ENCODE measurements at regions not wholly inside any gene's neighbourhood (a gene's known extent, or its start where the extent isn't known, plus 50 kb on each side); places are given as distances from the start of the nearest gene placed in this dataset.

DNA sequence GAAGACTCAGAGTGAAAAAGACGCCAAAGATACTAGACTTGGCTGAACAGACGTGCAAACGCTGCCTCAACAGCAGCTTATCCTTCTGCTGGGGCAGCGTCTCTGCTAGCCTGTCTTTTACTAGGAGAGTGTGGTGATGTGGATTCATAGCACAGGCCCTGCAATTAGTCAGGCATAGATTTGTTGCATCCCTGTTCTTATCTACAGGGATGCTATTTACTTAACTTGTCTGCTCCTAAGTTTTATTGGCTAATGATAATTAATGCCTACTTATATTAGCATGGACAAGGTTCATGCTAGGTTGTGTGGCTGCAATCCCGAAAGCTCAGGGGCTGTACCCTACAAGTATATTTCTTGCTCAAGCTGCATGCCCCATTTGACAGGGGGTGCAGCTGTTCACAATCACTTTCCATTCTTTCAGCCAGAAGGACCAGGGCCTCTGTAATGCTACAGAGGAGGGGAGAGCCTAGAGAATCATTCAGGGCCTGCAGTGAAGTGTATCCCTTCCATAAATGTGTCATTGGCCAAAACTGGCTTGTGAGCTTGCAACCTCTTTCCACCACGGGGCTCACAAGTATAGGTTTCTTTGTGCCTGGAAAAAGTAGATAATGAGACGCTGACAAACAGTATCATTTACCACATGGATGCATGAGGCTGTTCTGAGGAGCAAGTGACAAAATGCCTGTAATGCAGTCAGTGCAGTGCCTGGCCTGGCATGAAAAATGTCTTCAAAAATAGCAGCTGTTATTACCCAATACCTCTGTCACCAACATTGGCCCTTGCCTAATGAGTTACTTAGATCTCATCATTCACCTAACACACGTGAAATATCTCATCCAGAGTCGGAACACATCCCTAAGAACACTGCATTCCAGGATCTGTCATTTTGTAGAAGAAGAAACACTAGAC lies 685.8 kb upstream of the API5 start:
- no peak for DNase-seq

DNA sequence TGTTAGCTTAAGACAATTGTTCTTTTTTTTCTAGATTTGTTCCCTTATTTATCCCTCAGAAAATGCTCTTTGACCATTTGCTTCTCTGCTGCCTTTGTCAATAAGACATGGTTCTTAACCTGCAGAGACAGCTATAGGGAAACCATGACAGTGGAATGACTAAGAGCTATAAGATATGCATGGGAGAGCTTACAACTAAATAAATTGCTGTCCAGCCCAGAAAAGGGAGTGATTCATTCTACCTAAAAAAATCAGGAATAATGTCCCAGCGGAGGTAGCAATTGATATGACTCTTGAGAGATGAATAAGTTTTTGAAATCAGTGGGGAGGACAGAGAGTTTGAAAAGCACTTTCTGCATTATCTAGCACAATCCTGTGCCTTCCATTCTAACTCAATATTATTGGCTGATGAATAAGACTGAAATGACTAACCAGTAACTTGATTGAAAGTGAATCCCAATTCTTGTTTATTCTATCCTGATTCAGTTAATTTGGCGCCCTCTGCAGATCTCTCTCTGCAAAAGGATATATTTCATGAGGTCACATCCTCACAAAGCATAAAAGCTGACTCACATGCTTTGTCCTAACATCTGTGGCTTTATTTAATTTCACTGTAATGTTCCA lies 680.5 kb upstream of the API5 start:
- DNase-seq: peak; percentile 93

DNA sequence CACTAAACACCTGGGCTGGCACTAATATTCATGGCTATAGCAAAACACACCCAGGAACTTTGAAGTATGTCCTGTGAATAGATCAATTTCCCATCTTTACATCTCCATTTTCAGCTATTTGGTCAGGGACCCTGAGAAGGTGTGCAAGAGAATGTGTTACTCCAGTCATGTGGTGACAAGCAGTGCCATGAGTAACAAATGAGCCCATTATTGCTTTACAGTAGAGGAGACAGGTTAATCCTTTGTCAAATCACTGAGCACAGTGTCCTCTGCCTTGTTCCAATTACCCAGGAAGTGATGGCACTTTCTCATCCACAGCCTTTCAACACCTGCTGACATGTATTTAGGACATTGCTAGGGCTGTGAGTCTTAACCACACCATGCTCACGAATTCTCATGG lies 664.8 kb upstream of the API5 start:
- no peak for DNase-seq

DNA sequence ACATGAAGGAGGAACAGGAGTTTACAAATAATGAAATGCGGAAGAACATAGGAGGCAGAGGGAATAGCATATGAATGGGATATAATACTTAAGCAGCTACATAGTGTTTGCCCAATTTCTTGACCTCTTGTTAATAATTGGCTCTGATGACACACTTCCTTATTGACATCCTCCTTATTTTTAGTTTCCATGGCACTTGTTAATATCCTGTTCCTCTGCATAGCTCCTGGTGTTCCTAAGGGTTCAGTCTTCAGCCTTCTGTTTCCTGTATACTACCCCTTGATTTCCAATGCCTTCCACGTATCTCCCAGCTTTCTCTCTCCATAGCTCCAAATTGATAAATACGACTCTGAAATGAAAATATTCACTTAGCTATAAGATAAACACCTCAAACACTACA lies 663.8 kb upstream of the API5 start:
- DNase-seq: no peak

DNA sequence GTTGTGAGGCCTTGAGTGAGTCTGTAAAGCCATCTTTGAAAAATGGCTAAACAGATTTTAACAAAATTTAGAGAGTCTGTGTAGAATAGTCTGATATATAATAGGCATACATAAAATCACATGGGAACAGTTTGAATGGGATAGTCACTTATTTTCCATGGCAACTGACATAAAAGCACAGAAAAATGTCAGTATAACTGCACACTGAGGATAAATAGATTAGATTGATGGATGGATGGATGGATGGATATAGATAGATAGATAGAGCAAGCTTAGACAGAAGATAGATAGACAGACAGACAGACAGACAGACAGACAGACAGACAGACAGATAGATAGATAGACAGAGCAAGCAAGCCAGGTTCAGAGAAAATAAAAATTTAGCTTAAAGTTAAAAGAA lies 660.2 kb upstream of the API5 start:
- no peak for DNase-seq

DNA sequence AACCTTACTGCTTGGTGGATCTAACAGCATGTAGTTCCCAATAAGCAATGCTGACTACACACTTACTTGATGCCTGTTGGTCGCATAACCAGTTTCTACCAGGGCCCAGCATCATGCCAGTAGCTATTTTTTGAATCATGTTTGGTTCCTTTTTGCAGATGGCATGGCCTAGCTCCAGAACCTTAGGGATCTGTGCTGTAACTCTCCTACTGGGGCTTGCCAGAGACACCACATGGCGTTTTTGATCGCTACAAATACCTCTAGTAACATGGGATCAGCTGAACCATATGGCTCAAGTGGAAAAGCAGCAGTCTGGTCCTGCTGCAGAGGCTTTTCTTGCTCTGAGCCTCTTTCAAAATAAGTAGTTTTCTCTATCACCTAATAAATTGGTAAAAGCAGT lies 654.6 kb upstream of the API5 start:
- peak; percentile 81 for DNase-seq

DNA sequence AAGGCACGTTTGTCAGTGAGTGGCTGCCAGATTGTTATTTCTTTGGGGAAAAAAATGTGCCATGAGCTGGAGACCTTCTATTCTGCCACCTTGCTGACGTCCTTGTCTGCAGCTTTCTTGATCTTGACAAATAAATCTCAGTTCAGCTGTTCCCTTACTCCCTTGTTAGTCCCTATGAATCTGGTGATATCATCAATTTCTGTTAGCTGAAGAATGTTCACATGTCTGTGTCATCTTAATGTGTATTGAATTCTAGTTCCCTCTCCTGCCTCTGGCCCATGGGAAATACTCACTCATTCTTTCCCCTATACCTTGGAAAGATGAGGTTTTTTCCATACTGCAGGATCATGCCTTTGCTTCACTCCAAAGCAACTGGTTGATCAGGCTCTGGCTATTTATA lies 649.9 kb upstream of the API5 start:
- no peak for DNase-seq

DNA sequence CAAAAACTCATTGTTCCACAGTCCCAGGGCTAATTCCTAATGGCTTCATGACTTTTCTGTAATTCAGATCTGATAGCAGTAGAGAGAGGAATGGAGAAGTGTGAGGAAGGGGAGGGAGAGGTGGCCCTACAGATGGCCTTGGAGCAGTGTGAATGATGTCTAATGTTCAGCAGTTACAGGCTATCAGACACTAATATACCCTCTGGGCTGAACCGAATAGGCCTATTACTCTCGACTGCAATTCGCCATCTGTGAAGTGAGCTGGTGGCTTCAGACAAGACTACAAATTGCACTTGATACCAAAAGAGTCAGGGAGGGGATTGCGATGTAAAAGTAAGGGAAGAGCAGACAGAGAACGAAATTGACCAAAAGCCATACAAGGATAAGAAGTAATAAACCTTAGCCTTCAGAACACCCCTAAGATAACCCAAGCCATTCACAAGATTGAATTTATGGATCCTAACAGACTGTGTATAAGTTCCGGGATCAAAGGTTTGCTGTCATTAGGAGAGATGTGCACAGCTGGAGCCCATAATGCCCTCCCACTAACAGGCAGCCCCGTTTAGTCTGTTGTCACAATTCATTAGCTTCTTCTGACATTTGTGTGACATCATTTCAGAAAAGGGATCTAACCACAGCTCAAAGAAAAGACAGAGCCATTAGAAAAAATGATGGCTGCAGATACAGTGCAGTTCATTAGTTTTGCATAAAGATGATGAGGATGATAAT lies 642.4 kb upstream of the API5 start:
- DNase-seq: no peak

DNA sequence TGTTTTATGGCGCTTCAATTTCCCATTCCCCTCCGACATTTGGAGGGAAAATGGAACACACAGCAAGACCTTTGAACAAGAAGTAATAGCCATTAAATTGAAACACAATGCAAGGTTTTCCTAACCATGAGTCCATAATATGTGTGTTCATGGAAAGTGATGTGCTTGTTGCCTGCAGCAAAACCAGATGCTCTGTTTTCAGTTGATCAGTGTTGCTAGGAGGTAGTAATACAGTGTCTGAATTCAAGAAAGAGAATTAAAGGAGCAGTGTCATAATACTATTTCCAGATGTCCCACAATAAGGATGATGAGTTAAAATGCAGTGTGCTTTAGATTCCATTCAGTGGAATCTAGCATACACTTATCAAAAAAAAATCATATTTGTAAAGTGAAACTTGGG lies 637.4 kb upstream of the API5 start:
- DNase-seq: no peak

DNA sequence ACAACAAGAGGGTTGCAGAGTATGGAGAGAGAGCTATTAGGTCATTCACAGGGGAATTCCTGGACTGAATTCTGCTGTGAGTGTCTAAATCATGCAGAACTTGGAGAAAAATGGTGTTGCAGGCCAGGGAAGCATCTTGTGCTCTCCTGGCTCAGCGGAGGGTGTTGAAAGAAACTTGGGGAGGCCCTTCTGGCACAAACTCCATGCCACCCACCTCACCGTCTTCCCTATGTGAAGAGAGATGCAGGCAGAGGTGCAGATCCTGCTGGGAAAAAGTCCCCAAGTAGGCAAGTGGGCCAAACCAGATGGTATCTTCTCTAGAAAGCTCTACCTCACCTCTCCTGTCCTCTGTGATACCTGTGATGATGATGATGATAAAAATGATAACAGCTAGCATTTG lies 604.3 kb upstream of the API5 start:
- DNase-seq: no peak

DNA sequence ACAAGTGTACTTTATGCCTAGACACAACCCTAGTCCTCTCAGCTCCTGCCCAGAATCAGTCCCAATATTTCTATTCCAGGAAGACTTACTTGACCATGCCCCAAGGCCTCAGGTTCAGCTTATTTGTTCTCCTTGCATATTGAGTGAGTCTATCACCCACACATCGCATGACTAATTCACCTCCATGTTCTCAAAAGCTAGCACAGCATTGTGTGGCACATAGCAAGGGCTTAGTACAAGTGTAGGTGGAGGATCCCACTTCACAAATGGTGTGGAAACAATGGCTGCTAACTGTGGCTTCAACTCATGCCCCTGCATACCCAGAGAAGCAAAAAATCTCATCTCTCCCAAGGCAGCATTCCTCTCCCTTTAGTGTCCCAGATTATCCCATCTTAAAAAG lies 602.6 kb upstream of the API5 start:
- DNase-seq: no peak

DNA sequence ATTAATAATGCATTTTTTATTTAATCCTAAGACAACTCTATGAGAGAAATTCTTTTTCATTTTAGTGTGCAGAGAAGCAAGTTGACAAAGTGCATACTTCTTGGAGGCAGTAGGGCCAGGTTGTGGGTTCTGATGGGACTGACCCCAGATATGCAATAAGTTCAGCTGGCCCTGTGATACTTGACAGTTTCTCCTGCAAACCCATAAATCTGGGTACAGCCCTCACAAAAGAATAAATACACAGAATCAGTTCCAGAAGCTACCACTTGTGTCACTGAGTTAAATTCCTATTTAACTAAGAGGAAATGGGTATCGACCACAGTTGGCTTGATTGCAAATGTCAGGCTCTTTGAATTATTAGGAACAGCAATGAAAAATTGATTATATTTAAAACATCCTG lies 598.5 kb upstream of the API5 start:
- no peak for DNase-seq

DNA sequence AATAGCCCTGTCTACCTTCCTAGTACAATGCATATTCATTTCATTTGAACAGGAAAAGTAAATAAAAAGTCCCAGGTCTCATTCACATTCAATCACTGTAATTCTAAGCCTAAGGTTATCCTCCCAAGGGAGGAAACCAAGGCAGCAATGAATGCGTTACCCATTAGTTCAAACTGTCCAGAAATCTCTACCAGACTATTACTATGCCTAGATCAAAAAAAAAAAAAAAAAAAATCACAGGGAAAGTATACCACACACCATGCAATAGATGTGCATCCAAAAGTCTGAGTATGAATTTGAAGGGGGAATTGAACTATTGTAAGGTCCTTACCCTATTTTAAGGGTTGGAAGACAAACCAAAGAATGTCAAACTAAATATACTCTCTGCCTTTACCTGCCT lies 598.0 kb upstream of the API5 start:
- no peak for DNase-seq

DNA sequence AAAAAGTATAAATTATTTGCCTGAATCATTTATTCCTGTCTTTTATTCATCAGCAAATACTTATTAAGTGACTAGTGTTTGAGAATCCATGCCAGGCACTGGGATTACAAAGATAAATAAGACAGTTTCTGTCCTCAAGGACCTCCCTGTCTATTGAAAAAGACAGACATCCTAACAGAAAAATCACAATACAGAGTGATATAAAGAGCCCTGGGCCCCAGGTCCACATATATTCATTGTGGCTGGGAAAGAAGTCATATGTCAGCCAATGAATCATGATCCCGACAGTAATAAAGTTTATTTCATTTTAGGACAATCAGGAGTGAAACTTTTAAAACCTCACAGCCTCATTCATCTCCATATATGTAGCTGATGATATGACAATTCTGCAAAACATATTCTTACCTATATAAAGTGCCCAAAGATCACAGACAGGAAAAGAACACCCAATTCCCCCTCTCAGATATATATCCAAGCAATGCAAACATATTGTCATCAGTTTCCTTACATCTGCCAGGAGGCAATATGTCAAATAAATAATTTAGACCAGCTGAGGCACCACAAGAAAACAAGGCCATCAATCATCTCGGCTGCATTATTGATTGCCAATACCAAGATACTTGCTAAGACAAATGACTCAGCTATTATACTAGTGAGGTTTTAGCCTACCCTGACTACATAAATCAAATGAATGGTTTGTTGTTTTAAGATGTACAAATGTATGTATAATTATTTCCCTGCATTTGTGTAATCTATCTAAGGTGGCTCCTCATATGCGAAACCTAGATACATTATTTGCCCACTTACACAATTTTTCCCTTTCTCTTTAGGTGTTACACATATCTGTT lies 590.9 kb upstream of the API5 start:
- DNase-seq: no peak

DNA sequence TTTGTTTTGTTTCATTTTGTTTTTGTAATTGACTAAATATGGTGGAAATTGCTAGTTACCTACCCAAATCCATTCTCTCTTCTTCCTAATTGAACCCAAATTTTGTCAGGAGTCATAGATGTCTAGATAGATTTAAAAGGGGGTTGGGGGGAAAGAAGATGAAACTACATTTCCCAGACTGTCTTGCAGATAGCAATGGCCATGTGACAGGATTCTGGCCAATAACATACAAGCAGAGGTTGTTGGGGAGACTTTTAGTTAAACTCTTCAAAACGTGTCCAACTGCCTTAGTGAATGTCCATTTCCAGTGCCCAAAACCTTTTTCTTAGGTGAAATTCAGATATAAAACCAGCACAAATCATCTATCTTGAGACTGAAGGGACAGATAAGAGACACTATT lies 583.9 kb upstream of the API5 start:
- DNase-seq: no peak

DNA sequence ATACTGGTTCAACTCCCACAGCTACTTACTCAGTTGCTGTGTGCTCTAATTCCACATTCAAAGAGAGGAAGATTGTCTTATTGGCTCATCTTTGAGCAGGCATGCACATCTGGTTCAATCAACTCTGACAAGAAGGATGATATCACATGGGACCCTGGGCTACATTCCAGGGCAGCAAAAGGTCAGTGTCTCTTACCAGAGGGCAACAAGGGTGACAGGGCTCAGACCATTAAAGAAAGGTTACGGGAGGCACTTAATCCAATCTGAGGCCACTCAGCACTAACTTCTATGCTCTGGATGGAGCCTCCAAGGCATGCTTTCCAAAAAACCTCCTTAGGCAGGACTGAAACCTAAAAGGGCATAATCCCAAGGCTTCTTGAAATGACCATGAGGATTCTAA lies 549.4 kb upstream of the API5 start:
- no peak for DNase-seq

DNA sequence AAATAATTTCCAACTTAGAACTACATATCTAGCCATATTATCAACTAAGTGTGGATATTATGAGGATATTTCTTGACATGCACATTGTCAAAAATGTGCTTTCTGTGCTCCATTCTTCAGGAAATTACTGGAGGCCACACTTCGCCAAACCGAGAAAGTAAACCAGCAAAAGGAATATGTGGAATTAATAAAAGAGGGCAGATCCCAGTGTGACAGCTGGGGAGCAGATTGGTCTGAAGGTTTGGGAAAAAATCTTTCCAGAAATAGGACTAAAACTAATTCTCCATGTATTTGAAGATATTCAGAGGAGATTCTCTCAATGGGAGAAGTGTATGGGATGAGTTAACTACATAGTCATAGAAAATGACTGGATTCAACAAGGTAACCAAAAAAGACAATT lies 546.9 kb upstream of the API5 start:
- no peak for DNase-seq

DNA sequence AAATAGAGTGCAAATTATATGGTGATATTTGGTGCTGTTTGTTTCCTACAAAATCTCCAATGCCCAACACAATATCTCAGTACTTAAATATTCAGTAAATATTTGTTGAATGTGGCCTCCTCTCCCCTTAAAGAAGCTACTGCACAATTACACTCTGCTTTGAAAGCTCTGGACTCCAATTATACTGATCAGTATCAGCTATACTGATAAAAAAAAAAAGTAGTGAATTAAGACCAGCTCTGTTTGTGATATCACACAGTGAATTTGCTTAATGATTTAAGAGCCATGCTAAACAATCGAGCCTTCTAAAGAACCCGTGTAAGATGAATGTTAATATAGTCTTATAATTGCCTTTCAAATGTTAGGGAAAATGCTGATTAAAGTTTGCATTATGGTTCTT lies 543.2 kb upstream of the API5 start:
- no peak for DNase-seq

DNA sequence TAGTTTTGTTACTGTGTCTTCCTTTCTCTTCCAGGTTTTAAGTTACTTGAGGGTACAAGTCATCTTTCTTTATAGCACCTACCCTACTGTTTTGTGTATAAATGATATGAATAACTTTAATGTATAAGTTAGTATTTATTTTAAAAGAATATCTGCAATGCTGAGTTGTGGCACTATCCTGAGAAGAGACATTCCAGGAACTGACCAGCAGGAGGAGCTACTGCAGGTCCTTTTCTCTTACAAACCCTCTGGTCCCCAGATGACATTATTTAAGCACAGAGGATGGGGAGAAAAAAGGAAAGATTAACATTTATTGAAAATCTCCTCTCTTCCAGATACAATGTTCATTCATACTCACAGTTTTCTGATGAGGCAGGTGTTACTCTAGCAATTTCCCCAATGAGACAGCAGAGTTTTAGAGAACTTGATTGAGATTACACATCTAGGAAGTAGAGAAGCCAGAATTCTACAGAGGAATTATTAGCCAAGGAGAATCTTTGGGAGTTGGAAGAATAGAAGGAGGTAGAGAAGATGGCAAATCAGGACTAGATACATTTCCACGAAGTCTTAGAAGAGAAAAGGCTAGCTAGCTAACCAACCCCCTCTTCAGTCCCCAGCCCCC lies 541.2 kb upstream of the API5 start:
- no peak for DNase-seq

DNA sequence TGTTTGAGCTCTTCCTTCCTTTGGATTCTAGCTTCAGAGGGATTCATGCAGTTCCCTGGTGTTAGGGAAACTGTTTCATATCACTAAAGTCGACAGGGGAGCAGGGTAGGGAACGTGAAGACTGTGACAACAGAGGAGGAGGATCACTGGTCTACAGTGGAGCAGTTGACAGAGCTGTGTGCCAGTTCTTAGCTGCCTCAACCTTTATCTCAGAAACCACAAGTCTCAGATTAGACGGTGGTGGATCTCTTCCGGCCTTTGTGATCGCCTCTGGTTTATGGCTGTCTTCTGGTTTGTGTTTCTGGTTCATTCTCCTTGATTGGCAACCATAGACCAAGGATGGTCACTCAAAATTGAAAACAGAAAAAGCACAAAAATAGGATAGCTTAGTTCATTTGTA lies 538.9 kb upstream of the API5 start:
- no peak for DNase-seq

DNA sequence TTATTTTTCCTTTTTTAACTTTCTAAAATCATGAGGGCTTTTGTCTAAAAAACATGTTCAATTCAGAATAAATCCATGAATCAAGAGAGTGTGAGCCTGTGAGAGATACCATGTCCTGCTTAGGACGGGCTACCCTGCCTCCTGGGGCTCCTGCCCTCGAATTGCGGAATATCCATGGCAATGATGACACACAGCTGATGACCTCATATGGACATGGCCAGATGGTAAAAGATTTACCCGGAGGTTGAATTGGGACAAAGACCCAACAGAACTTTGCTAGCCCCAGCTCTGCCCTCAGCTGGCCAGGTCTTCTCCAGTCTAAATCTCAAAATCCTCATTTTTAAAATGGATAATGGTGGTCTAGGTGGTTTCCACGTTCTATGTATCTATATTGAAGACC lies 538.1 kb upstream of the API5 start:
- no peak for DNase-seq

DNA sequence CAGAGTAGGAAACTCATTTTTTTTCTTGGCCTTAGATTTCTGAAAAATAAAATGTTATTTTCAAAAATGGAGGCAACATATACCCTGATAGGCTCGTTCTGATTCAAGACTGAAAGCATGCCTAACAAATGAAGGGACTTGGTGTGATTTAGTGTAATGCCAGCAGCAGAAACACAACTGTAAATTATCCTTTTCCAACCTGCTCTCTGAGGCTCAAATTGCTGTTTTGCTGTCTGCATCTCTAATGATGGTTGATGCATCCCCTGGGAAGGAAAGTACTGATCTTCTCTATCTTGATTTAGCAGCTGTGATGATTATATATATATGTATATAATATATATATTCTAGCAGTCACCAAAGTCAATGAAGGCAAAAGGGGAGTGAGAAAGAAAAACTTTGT lies 537.2 kb upstream of the API5 start:
- DNase-seq: no peak

DNA sequence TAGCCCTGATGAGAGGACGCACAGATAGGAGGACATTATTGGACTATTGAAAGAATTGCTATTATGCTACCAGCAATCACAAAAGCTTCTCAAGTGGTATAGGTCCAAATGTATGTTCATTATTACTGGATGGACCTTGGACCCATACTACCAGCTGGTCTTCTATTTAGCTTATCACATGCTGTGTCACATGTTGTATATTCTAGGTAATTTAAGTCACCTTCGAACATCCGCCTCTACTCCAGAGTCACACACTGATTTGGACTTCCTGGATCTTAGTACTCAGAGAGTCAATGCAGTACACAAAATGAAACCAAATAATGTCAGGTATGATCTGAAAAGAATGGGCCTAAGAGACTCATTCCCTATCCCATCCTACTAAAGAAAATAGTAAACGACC lies 534.0 kb upstream of the API5 start:
- DNase-seq: no peak

All from NCI-H446 treated with DMSO at 0.1 percent for 48 hours (cell line).